GM12874 (cell line): ENCODE measurements at regions not wholly inside any gene's neighbourhood (a gene's known extent, or its start where the extent isn't known, plus 50 kb on each side); places are given as distances from the start of the nearest gene placed in this dataset.
A peak's percentile ranks its signal among the peaks of the same experiment; 100 is the strongest.

ENCODE experiments used
- TF ChIP-seq, protein P1 (sequence below): IDR thresholded peaks from 2 replicates; pipeline ENCODE4 v1.5.1; 2011; ENCODE audit warnings: low read depth, mild to moderate bottlenecking, control low read depth, low read length, moderate library complexity; ENCODE audit not compliant: insufficient read depth

DNA sequence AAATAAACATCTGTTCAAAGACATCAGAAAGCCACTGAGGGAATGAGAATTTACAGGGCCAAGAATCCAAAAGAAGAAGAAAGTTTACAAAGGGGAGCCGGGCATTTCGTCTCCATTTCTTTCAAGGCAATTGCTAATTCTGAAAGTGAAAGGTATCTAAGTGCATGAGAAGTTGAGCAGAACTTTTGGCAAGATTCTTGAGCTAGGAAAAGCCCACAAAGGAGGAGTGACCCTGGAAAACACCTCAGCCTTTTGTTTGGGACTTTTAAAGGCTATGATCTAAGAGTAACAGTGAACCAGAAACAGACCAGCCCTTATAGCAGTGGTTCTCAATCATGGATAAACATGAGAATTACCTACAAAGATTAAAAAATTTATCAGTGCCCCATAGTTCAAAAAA lies 87.4 kb downstream of the MDH1 start:
- TF ChIP-seq, protein P1, sequence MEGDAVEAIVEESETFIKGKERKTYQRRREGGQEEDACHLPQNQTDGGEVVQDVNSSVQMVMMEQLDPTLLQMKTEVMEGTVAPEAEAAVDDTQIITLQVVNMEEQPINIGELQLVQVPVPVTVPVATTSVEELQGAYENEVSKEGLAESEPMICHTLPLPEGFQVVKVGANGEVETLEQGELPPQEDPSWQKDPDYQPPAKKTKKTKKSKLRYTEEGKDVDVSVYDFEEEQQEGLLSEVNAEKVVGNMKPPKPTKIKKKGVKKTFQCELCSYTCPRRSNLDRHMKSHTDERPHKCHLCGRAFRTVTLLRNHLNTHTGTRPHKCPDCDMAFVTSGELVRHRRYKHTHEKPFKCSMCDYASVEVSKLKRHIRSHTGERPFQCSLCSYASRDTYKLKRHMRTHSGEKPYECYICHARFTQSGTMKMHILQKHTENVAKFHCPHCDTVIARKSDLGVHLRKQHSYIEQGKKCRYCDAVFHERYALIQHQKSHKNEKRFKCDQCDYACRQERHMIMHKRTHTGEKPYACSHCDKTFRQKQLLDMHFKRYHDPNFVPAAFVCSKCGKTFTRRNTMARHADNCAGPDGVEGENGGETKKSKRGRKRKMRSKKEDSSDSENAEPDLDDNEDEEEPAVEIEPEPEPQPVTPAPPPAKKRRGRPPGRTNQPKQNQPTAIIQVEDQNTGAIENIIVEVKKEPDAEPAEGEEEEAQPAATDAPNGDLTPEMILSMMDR = no peak

DNA sequence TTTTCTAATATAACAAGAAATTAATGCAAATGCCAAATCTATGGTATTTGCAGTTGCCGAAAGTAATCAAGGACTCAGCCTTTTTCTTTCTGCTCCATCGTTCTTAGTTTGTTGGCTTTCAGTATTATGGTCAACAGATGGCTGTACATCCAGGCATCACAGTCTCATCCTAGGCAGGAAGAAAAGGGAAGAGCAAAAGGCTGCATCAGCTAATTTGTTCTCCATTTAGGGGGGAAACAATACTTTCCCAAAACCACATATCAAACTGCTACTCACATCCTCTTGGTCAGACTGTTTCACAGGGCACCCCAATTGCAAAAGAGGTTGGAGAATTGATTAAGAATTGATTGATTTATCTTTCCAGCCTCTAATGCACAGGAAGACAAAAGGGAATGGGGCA lies 89.3 kb downstream of the MDH1 start:
- TF ChIP-seq, protein P1 = no peak

DNA sequence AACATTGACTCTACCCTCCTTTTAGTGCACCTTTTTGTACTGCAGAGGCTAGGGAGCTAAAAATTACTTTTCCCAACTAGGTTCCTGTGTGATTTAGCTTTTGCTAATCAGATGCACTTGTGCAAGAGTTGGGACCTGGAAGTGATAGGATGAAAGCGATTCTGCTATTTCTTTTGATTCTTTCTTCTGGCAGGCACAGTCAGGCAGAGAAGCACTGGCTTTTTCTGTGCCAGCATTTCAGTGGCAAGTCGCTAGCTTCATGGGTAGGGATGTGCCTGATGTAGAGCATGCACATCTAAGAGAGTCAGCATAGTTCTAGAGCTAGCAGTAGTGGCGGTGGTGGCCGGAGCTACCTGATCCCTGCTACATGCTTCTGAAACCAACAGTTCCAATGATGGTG lies 89.8 kb downstream of the MDH1 start:
- TF ChIP-seq, protein P1 = no peak

DNA sequence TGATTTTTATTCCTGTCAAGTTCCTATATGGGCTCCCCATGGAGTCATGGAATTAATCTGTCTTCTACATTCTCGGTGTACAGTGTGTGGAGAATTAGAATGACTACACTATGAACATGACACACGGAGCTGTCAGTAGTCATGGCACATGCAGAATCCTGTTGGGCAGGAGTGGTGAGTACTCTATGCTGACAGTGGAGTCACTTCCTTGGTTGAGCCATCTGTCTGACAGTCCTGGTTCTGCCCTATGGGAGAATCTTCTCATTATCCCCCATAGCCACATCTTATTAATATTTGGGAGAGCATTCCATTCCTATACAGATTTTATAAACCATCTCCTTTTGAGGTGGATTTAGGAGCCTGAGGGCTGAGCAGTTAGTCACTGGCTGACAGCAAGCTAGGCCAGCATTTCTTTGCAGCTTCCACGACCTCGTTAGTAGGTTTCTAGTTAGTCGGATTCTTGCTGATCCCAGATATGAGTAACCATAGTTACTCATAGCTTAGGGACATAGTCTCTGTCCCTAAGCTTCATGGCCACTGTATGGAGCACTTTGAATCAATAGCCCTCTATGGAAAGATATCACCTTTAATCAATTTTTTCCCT lies 90.6 kb downstream of the MDH1 start:
- TF ChIP-seq, protein P1 = no peak

DNA sequence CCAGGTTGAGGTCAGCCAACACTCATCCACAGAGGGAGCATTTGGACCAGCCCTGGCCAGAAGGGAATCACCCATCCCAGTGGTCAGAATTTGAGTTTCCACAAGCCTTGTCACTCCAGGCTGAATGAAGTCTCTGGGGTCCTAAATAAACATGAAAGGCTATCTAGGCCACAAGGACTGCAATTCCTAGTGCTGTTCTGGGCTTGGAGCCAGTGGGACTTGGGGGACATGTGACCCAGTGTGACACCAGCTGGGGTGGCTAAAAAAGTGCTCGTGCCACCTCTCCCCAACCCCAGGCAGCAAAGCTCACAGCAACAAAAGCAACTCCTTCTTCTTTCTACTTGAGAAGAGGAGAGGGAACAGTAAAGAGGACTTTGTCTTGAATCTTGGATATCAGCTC lies 91.7 kb downstream of the MDH1 start:
- TF ChIP-seq, protein P1 = no peak

DNA sequence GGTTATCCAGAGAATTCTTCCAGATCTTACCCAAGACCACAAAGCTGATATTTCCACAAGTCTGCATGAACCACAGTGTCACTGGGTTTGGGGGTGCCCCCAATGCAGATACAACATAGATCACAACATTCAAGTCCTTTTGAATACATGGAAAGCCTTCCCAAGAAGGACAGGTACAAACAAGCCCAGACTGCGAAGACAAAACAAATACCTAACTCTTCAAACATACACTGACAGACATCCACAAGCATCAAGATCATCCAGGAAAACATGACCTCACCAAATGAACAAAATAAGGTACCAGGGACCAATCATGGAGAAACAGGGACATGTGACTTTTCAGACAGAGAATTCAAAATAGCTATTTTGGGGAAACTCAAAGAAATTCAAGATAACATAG lies 93.1 kb downstream of the MDH1 start:
- TF ChIP-seq, protein P1 = no peak

DNA sequence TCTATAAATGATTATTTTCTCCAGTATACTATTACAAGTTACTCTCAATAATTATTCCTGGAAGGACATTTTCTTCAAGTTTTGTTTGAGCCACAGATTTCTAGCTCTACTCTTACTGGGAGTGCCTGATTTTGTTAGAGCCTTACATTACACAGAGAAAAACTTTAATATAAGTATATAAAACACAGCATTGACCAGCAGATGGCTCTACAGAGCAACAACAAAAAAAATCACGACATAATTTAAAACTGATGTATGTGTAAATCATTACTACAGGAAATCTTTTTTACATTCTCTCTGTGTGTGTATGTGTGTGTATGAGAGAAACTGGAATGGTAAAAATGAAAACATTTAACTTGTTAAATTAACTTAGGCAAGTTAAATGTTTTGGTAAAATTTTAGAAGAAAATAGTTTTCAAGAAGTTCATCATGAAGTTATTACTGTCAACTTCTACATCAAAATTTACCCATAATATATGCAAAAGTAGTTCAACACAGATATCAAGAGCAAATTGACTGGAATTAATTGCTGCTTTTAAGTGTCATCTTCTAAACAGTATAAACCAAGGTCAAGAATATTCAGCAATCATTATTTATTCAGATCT lies 103.3 kb downstream of the MDH1 start:
- TF ChIP-seq, protein P1 = peak; percentile 15; the same call in 1 of the 2 replicates
